GM12874 (cell line): ENCODE measurements at regions not wholly inside any gene's neighbourhood (a gene's known extent, or its start where the extent isn't known, plus 50 kb on each side); places are given as distances from the start of the nearest gene placed in this dataset.

ENCODE experiments used
- CTCF ChIP-seq: IDR thresholded peaks from 2 replicates; pipeline ENCODE4 v1.5.1; 2011; ENCODE audit warnings: low read depth, mild to moderate bottlenecking, control low read depth, low read length, moderate library complexity; ENCODE audit not compliant: insufficient read depth

- no peak; the same call in 1 of the 2 replicates for TF ChIP-seq CTCF
Measured at GRCh38 chr1:37085393-37085792, 51.1 kb upstream of the GRIK3 start.

GRCh38 chr1:37089750-37090149, 55.4 kb upstream of the GRIK3 start:
- TF ChIP-seq CTCF = no peak

- TF ChIP-seq CTCF = no peak
Measured at GRCh38 chr1:37090671-37091070, 56.4 kb upstream of the GRIK3 start.

- TF ChIP-seq CTCF = no peak
Measured at GRCh38 chr1:37092937-37093336, 58.6 kb upstream of the GRIK3 start.

- TF ChIP-seq CTCF = no peak
Measured at GRCh38 chr1:37094302-37094701, 60.0 kb upstream of the GRIK3 start.

- TF ChIP-seq CTCF = peak; percentile 59
Measured at GRCh38 chr1:37096523-37096922, 62.2 kb upstream of the GRIK3 start.

- TF ChIP-seq CTCF = no peak
Measured at GRCh38 chr1:37097731-37098130, 63.4 kb upstream of the GRIK3 start.

GRCh38 chr1:37098237-37098636, 63.9 kb upstream of the GRIK3 start:
- TF ChIP-seq CTCF = no peak
